ENCODE measurements at regions not wholly inside any gene's neighbourhood (a gene's known extent, or its start where the extent isn't known, plus 50 kb on each side); places are given as distances from the start of the nearest gene placed in this dataset.
A peak's percentile ranks its signal among the peaks of the same experiment; 100 is the strongest.

- no peak for DNase-seq
These were observed 119.0 kb upstream of the PPP2R2D start for GRCh38 chr10:131781791-131782190.

DNA sequence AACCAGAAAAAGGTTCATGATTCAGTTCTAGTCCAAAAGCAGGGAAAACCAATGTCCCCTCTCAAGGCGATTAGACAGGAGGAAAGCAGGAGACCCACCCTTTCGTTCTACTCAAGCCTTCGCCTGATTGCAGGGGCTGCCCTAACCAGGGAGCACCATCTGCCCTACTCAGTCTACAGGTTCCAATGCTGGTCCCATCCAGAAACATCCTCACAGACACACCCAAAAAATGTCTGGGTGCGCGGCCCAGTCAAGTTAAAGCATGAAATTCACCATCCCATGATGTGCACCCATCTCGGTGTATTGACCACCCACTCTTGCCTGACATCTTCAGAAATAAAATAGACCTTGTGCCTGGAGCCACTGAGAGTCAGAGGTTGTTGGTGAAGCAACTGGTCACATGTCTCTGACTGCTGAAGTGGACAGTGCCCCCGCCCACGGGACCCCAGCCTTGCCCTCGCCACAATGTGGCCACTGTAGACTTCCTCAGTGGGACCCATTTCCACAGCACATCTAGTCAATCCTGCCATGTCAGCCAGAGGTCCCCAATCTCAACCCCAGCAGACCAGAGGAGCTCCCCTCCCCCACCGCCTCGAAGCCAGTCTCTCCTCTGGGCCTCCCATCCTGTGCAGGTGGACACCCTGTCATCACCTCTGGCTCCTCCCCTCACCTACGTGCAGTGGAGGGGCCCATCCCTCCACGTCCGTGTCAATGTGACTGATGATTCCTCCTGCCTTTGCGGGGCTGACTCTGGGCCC is 116.3 kb upstream of the PPP2R2D start:
- DNase-seq: no peak

- DNase-seq: no peak
These were observed 115.7 kb upstream of the PPP2R2D start for GRCh38 chr10:131785121-131785460.

DNA sequence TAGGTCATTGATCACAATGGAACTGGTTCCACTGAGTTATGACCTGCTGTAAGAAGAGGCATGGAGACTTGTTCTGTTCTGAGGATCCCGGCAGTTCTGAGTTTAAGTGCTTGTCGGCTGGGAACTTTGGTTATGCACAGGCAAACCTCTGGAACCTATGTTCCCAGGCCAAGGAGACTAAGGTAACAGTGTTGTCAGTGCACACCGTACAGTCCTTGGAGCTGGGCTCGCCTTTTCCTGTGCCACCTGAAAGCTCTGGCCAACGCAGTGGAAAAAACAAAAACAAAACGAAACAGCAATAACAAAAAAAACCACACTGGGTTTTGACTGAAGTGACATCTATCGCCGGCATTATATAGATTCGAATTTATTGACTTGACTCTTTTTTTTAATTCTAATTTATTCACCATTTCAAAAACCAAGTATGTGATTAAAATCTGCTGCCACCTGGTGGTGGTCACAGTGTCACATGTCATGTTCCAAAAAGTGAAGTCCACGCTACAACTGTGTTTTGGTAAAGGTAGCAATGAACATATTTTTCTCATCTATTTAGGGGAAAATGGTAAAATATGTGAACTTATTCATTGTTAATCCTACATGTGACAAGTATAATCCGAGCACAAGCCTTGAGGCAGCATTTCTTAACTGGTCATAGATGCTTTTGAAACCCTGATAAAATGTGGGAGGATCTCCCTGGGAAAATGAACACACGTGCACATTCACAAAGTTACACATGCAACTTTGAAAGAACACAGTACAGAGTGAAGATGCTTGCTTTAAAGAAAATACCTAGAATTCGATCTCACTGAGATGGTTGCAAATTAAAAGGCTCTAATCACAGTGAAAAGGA is 113.8 kb upstream of the PPP2R2D start:
- peak; percentile 40 for DNase-seq

GRCh38 chr10:131787961-131788360 is 112.8 kb upstream of the PPP2R2D start:
- DNase-seq: no peak

DNA sequence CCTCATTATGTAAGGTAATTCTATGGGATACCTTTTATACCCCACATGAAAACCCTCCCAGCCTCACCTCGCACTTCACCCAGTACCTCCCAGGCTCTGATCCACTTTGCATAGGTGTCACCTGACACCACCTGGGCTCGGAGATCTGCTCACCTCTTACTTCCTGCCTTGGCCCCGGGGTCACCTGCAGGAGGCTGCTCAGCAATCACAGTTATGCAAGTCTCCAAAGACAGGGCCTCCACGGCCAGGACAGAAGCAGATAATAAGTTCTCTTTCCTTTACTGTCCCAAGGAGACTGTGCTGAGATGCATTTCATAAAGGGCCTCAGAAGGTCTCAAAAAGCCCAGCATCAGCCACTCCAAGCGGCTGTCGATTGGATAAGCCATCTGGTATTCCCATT is 112.4 kb upstream of the PPP2R2D start:
- no peak for DNase-seq

- no peak for DNase-seq
These were observed 111.3 kb upstream of the PPP2R2D start for GRCh38 chr10:131789516-131789915.

GRCh38 chr10:131790021-131790420 is 110.8 kb upstream of the PPP2R2D start:
- no peak for DNase-seq

- DNase-seq: no peak
These were observed 108.7 kb upstream of the PPP2R2D start for GRCh38 chr10:131792011-131792651.

- no peak for DNase-seq
These were observed 108.0 kb upstream of the PPP2R2D start for GRCh38 chr10:131792809-131793208.

DNA sequence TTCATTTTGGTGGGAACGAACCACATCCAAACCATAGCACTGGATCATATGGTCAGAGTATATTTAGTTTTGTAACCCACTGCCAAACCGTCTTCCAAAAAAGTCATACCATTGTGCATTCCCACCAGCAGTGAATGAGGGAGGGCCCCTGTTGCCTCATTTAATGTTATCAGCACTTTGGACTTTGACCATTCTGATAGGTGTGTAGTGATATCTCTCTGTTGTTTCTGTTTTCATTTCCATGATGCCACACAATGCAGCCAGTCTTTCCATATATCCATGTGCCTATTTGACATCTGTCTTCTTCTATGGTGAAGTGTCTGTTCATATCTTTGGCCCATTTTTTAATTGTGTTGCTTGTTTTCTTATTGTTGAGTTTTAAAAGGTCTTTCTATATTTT is 105.0 kb upstream of the PPP2R2D start:
- no peak for DNase-seq

GRCh38 chr10:131797626-131798025 is 103.2 kb upstream of the PPP2R2D start:
- DNase-seq: no peak

DNA sequence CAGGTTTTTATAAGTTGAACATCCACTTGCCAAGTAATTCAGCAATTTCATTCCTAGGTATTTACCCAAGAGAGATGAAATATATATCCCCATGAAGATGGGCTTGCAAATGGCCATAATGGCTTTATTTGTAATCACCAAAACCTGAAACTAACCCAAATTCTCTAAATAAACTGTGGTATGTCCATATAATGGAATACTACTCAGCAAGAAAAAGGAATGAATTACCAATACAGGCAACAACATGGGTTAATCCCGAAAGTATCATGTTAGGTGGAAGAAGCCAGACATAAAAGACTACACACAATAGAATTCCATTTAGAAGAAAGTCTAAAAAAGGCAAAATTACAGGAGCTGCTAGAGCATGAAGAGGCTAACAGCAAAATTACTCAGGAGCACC is 101.4 kb upstream of the PPP2R2D start:
- no peak for DNase-seq

DNA sequence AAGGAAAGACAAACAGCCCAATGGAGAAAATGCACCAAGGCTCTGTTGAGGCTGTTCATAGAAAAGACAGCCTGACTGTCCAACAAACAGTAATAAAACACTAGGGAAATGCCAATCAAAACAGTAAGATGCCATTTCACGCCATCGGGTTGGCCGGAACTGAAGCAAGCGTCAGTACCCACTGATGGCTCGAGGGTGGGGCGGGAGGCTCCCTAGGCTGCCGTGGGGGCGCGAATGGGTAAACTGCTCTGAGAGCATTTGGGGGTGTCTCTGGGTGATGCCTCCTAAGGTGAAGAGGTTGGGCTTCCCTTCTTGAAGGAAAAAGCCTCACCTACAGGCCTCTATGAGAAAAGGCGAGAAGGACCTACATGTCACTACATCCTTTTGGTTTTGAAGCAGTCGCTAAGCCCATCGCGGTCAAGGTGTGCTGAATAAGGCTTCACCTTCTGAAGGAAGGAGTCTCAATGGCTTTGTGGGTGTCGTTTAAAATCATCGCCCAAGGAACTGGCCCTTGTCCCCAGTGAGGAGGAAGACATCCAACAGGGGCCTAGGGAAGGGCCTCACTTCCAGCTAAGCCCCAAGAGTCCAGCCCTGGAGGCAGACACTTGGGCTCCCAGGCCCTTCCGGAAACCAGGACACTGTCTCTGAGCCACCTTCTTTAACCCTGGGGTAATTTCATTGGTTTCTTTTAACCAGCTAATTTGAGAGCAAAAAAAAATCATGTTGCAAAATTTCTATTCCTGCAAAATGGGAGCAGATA is 98.5 kb upstream of the PPP2R2D start:
- DNase-seq: no peak

GRCh38 chr10:131802996-131803395 is 97.8 kb upstream of the PPP2R2D start:
- no peak for DNase-seq

- DNase-seq: no peak
These were observed 96.9 kb upstream of the PPP2R2D start for GRCh38 chr10:131803860-131804425.

- no peak for DNase-seq
These were observed 96.1 kb upstream of the PPP2R2D start for GRCh38 chr10:131804551-131805295.

- no peak for DNase-seq
These were observed 95.1 kb upstream of the PPP2R2D start for GRCh38 chr10:131805696-131806095.

DNA sequence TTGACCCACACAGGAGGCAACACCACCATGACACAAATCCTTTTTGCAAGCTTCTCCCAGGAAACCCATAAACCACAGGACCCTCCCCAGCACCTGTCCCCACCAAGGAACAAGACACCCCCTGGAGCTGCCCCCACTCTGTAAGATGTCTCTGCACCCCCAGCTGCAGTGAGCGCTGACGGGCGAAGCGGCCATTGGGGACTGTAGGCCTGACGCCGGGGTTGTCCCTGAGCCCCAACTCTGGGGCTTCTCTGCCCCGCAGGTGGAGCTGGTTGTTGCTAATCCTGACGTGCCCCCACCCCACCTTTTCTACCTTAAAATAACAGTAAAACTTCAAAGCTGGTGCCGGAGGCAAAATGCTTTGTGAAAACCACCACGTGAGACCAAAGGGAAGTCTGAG is 94.7 kb upstream of the PPP2R2D start:
- no peak for DNase-seq

DNA sequence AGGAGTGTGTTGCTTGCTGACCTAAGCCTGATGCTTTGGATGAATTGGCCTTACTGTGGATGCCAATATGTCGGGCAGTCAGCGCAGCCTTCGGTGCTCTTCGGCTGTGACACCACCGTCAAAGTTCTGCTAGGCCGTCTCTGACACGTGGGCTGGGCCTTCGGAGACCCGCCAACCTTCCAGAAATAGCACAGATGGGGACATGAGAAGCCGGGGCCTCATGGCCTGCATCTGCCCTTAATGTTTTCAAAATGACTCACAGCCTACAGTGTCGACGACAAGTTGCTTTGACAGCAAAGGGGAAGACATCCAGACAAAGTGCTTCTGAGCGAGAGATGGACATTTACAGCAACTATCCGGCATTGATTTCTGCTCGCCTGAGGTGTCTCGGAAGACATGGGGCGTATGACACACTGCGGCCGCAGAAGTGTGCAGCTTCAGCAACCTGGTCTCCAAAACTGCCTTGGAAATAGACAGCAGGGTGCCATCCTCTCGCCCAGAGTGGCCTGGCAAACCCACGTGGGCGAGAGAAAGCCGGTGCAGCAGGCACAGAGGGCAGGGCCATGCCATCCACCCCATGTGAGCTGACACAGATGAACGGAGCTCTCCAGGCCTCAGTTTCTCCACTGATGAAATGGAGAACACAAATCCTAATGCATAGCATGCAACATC is 94.0 kb upstream of the PPP2R2D start:
- DNase-seq: no peak

DNA sequence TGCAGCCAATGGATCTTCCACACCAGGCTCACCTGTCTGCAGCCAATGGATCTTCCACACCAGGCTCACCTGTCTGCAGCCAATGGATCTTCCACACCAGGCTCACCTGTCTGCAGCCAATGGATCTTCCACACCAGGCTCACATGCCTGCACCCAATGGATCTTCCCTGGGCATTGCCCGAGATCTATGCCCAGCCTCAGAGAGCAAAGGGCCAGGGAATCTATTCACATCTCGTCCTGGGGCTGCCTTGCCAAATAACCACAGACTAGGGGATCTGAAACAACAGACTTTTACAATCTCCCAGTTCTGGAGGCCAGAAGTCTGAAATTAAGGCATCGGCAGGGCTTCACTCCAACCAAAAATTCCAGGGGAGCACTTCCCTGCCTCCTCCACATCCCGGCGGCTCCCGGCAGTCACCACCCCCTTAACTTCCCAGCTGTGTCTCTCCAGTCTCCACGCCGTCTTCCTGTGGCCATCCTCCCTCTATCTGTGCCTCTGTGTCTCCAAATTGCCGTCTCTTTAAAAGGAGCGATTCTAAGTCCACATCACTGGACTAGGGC is 92.4 kb upstream of the PPP2R2D start:
- DNase-seq: no peak
